Jurkat, Clone E6-1 (cell line): ENCODE measurements at regions not wholly inside any gene's neighbourhood (a gene's known extent, or its start where the extent isn't known, plus 50 kb on each side); places are given as distances from the start of the nearest gene placed in this dataset.
"Not testable (repeated sequence)": the region's sequence is repeated elsewhere in the genome, so short reads cannot be mapped to it uniquely, and the experiment has no call there.

Source experiments
- DNase-seq: peaks from one replicate; pipeline ENCODE4 v3.0.0-alpha.2; 2011; ENCODE audit warnings: low read depth, low spot score
- H3K4me3 ChIP-seq: 2 replicates; pipeline ENCODE4 v1.5.1; 2011; ENCODE audit warnings: mild to moderate bottlenecking, low read length, control low read depth, moderate library complexity

- DNase-seq: no peak
- H3K4me3 ChIP-seq: no peak overlapping the region
These were observed 1589.7 kb upstream of the FLRT2 start for GRCh38 chr14:83940253-83940652.

- H3K4me3 ChIP-seq: no peak overlapping the region
- no peak for DNase-seq
These were observed 1571.6 kb upstream of the FLRT2 start for GRCh38 chr14:83958359-83958758.

DNA sequence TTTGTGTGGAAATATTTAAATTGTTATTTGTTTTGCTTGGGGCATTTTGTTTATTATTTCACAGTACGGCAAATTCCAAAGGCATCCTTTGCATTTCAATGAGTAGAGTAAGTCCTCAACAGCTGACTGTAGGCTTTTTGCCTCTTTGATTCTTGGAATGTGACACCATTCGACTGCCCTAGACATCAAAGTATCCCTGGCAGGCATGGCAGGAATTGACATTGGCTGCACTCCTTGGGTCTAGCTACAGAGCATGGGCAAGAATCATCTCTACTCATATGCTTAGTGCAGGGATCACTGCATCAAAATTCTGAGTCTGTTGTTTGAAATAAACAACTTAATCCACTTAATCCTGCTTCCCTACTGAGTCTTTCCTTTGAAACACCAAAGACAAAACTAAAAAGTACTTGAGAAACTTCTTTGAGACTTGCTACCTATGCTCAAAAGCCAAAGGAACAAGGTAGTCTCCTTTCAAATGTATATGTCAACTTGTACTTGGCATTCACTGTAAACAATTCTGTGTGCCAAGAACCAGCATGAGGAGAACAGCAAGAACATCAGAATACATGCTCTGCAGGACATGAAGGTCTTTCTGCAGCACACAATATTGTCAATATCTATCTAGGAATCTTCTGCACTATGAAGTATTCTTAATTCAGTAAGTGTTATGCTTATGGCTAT, 1569.0 kb upstream of the FLRT2 start:
- no peak for DNase-seq
- no peak overlapping the region for H3K4me3 ChIP-seq

DNA sequence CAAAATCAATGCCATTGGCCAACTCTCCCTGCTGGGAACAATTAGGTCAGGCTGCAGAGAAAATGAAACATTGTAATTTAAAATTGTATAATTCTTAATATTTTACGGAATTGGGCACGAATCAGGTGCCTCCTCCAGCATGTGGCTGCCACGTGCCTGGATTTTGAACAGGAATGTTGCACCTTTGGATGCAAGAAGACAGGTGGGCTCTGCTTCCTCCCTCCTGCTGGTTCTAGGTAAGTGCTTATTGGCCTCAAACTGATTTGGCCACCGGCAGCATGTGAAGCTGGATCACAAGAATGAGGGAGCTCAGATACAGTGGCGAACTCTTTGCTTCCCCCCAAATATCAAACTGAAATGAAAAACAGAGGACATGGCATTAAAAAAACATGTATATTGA, 1559.9 kb upstream of the FLRT2 start:
- DNase-seq: no peak
- no peak overlapping the region for H3K4me3 ChIP-seq

DNA sequence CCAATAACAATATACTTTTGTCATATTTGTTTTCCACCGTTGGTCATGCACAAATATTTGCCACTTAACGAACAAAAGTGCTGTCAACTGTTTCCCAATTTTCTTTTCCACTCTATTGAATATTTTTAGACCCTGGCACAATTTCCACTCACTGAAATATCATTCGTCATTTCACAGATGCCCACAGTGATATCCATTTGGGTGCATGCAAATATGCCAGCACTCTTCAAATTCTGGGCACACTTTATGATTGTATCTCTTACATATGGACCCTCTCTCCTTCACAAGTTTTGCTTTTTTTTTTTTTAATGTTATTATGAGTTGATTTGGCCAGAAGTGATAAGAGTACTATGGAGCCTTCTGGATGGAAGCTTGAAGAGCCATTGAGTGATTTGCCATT, 1557.3 kb upstream of the FLRT2 start:
- H3K4me3 ChIP-seq: no peak overlapping the region
- no peak for DNase-seq

DNA sequence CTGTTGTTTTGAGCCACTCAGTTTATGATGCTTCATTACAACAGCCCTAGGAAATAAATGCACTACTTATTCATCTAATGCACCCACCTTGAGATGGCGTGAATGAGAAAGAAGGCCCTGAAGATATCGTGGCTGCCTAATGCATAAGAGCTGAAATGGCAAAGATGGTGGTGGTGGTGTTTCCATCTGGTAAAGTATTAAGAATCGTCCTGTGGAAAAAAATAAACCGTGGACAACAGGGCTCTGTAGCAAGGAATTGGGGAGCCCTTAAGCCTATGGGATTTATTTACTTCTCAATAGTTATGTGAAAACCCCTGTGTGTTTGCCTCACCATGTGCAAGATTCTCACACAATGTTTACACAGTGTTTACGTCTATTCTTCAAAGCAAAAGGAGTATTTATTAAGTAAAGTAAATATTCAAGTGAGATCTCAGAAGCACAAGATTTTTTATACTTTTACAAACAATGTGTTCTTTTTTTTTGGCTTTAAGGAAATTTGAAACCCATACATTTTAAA, 1555.2 kb upstream of the FLRT2 start:
- DNase-seq: no peak
- H3K4me3 ChIP-seq: no peak overlapping the region

- H3K4me3 ChIP-seq: no peak overlapping the region
- no peak for DNase-seq
These were observed 1554.5 kb upstream of the FLRT2 start for GRCh38 chr14:83975435-83975834.

GRCh38 chr14:83975841-83976770, 1553.8 kb upstream of the FLRT2 start:
- no peak overlapping the region for H3K4me3 ChIP-seq
- DNase-seq: no peak

DNA sequence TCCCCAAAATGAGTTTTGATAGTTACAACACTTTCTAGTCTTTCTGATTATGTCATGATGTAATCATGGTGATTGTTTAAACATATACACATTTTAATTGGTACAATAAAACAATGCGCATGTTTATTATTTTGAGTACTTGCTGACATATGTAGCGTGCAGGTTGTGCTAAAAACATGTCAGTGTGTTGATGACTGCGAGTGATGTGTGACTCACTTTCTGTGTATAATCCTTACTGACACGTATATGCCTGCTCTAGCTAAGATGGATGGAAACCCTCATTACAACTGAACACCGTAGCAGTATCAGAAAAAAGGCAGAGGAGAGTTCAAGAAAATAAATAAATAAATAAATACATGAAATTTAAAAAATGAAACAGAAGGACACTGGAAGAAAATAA, 1552.4 kb upstream of the FLRT2 start:
- no peak for DNase-seq
- H3K4me3 ChIP-seq: no peak overlapping the region

DNA sequence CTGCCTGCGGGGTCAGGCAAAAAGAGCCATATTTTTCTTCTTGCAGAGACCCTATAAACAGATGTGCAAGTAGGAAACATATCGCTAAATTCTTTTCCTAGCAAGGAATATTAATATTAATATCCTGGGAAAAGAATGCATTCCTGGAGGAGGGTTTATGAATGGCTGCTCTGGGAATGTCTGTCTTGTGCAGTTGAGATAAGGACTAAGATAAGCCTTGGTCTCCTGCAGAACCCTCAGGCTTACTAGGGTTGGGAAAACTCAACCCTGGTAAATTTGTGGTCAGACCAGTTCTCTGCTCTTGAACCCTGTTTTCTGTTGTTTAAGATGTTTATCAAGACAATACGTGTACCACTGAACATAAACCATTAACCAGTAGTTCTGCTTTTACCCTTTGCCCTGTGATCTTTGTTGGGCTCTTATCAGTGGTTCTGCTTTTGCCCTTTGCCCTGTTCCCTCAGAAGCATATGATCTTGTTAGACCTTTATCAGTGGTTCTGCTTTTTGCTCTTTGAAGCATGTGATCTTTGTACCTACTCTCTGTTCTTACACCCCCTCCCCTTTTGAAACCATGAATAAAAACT, 1548.2 kb upstream of the FLRT2 start:
- not testable (repeated sequence) for DNase-seq, H3K4me3 ChIP-seq

DNA sequence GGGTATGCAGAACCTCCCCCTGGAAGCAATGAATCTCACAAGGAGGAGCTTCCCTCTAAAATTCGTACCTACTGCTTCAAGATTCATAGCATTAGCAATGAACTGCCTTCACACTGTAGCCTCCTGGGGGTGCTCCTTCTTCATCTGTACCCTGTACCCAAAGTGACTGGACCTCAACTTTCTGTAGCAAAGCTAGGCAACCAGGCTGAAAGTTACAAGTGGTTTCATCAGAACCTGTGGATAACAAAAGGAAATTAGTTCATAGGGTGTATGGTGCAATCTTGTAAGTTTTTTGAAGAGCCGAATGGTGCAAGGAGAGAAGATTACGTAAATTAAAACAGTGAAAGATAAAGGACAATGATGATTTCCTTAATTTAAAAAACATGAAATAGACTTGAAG, 1541.7 kb upstream of the FLRT2 start:
- no peak overlapping the region for H3K4me3 ChIP-seq
- no peak for DNase-seq

DNA sequence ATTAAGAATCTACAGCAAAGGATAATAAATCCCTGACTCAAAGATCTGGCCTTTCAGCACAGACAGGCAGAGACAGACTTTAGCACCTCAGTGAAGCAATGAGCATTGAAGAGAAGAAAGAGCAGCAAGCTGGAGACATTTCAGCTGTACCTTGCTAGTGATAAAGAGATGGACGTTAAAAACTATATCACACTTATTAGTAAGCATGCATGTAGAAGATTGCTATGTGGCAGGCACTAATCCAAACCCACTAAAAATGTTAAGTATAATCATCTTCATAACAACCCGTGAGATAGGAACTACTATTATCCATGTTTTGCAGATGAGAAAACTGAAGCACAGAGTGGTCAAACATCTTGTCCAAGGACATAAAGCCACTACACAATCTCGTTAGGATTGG, 1538.3 kb upstream of the FLRT2 start:
- no peak for DNase-seq
- no peak overlapping the region for H3K4me3 ChIP-seq

DNA sequence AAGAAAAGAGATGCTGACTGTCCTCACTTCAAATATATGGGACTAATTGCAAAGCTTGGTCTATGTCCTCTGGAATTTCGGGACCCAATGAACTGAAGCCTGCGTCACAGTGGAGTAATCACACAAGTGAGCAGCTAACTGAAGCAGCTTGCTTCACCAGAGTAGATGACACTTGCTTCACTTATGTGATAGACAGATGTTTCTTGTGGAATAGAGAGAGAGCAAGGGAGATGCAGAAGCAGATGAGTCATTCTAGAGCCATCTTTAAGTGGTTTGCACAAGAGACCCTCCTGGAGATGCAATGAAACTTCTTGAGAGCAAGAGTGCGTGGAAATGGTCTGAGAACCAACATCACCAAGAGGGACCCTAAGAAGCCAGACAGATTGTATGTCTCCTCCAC, 1537.1 kb upstream of the FLRT2 start:
- no peak for DNase-seq
- H3K4me3 ChIP-seq: no peak overlapping the region

DNA sequence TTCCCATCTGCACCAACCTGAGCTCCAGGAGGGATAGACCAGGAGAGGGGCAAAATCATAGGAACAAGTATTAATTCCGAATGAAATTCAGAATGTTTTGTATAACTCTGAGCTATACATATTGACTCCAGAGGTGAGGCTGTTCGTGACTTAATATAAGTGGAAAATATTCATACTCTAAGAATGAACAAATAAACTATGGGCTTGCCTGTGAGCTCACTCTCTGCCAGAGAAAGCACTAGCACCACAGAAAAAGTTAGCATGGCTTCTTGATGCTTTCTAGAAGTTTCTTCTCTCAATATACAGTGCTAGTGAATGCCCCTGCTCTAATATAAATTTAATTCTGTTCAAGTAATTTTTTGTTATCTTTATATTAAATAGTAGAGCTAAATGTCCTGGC, 1536.4 kb upstream of the FLRT2 start:
- H3K4me3 ChIP-seq: no peak overlapping the region
- DNase-seq: no peak

DNA sequence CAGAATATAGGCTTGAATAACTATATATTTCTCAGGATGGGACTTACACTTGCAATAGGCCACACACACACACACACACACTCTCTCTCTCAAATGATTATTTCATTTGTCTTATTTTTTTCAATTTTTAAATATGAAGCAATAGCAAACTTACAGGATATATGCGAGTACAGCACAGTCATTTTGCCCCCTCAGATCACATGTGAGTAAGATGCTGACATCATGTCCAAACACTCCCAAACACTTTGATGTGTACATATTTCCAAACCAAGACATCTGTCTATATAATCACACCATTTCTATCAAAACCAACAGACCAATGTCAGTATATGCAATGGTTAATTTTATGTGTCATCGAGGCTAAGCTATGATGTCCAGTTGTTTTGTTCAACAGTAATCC, 1535.9 kb upstream of the FLRT2 start:
- no peak overlapping the region for H3K4me3 ChIP-seq
- no peak for DNase-seq

- no peak for DNase-seq
- no peak overlapping the region for H3K4me3 ChIP-seq
These were observed 1528.9 kb upstream of the FLRT2 start for GRCh38 chr14:84001023-84001422.

- no peak overlapping the region for H3K4me3 ChIP-seq
- DNase-seq: no peak
These were observed 1526.6 kb upstream of the FLRT2 start for GRCh38 chr14:84003346-84003745.

DNA sequence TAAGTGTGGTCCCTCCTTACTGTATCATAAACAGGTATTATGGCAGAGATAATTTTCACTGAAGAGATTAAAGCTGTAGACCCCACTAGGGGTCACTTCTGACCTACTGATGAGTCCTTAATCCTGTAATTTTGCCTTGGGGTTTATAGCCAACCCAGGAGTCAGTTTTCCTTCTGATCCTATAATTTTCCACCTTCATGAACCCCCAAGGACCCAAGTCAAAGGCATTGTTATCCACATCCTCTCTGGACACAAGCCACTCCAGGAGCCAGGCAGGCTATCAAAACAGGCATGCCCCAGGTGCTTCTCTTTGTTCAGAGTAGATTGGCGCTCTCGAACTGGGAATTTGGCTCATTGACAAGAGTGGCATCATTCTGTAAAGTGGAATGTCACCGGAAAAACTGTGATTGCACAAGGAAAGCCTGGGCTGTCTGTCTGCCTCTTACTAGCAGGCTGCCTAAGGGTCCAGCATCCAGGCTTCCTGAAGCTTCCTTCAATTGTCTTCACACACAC, 1523.2 kb upstream of the FLRT2 start:
- DNase-seq: no peak
- H3K4me3 ChIP-seq: no peak overlapping the region

- no peak for DNase-seq
These were observed 1516.5 kb upstream of the FLRT2 start for GRCh38 chr14:84013424-84013823.

DNA sequence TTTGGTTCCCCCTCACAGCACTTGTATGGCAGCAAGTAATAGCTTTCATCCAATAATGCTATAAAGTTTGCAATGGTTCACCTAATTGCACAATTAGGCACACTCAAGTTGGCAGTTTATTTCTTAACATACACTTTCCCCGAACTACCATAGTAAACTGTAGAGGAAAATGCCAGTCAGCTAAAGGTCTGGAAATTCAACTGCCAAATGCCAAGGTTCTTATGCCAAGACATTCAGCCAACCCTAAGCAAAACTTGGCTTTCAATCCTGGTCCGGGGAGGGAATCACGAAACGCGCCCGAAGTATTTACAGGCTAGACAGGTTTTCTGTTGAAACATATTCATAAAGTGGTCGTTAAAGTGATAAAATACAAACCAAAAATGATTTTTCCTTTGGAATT, 1512.4 kb upstream of the FLRT2 start:
- DNase-seq: no peak
- H3K4me3 ChIP-seq: no peak overlapping the region

More at GRCh38 chr14:84013424-84013823, 1516.5 kb upstream of the FLRT2 start:
- H3K4me3 ChIP-seq: no peak overlapping the region
